M059J (cell line): ENCODE measurements at regions not wholly inside any gene's neighbourhood (a gene's known extent, or its start where the extent isn't known, plus 50 kb on each side); places are given as distances from the start of the nearest gene placed in this dataset.
"Not testable (repeated sequence)": the region's sequence is repeated elsewhere in the genome, so short reads cannot be mapped to it uniquely, and the experiment has no call there.

Experiments used
- DNase-seq: peaks from one replicate; pipeline ENCODE4 v3.0.0-alpha.2; 2012; ENCODE audit warnings: low read depth

DNA sequence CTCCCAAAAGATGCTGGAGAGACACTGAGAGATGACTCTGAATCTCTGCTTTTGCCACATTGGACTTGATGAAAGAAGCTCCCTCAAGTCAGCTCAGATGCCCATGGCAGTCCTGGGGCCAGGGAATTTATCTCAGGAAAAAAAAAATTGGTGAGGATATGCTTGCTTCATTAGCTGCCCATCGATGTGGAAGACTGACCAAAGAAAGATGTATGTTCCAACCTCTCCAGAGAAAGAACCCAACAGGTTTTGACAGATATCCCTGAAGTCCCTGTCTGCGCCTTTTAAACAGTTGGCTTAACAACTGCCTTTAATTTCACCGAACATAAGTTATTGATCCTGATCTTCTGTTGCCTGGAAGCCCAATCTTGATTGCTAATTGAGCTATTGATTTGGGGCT lies 137.4 kb downstream of the TMEM114 start:
- no peak for DNase-seq

DNA sequence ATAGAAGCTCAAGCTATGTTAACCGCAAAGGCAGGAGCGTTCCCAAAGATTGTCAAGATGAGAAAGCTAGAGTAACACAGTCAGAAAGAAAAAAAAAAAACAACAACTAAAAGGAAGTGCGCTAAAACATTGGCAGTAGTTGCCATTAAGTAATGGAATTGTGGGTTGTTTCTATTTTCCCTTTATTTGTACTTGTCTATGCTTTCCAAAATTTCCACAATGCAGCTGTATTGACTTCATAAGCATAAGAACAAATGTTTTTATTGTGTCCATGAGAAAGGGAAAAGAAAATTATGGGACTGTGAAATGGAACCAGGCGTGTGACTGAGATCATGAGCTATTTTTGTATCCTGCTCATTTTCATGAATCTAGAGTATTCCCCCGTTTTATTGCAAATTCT lies 153.4 kb downstream of the TMEM114 start:
- DNase-seq: no peak

- DNase-seq: no peak
Measured at GRCh38 chr16:8431783-8432182, 158.5 kb downstream of the TMEM114 start.

GRCh38 chr16:8430401-8430800 lies 159.9 kb downstream of the TMEM114 start:
- DNase-seq: no peak

DNA sequence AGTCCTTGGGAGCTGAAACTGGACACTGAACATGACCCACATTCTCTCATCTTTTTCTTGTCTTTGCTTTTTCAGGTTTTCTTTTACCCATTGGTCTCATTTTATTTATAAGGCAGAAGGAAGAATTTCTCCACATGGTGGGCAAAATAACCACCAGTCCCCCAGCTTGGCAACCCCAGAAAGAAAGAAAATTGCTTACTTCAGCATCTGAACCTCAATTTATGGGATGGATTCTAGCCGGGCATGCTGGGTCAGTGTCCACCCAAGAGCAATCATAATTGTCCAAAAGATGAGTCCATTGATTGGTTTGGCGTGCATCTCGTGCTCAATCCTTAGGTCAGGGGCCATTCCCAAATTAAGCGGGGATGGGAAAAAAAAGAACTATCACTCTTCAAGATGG lies 163.7 kb downstream of the TMEM114 start:
- DNase-seq: no peak

DNA sequence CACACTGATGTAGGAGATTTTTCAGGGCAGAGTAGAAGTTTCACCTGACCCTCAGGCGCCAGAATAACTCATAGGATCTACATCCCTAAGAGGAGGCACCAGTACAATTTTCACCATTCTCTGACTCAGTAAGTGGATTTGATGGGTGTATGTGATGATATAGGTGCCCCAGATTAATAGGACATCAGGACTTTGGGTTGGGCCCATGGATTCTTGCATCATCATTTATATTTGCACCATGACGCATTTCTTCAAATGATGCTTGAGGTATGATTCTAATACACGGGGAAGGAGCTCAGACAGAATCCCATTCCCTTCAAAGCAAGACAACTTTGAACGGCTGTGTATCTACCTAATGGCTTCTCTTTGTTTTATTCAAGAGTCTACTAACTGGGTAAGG lies 173.2 kb downstream of the TMEM114 start:
- no peak for DNase-seq

GRCh38 chr16:8408855-8409567 lies 181.3 kb downstream of the TMEM114 start:
- DNase-seq: no peak

GRCh38 chr16:8407351-8407750 lies 183.0 kb downstream of the TMEM114 start:
- DNase-seq: no peak

GRCh38 chr16:8403978-8404749 lies 186.1 kb downstream of the TMEM114 start:
- DNase-seq: no peak

DNA sequence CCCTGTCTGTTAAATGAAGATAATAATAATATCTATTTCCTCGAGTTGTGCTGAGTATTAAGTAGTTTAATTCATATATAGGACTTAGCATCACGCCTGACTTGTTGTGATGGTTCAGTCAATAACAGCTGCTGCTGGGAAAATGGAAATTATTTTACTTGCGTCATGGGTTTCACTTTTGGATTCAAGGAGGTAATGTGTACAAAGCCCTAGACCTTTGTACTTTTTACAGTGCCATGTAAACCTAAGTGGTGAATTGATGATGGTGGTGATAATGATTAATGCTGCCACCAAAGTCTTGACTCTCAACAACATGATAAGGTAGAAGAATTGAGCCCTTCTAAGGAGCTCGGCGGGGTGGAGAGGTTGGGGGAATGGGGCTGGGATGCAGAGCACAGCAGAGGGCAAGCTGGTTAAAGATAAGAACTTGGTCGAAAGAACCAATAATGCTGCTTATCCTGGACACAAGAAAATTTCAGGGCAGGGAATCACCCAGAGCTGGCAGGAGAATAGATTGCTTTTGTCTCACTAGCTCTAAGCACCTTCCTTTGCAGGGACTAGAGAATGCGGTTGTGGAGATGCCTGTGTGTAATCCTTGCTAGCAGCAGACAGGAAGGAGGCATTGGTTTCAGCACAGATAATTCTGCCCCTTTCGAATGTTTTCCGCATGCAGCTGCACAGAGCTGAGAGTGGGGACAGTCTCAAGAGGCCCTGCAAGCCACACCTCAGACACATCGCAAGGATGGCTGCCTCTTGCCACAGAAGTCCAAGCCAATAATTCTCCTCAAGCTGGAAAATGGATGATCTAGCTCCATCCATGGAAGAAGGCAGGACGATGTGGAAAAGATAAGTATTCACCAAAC lies 187.1 kb downstream of the TMEM114 start:
- no peak for DNase-seq

DNA sequence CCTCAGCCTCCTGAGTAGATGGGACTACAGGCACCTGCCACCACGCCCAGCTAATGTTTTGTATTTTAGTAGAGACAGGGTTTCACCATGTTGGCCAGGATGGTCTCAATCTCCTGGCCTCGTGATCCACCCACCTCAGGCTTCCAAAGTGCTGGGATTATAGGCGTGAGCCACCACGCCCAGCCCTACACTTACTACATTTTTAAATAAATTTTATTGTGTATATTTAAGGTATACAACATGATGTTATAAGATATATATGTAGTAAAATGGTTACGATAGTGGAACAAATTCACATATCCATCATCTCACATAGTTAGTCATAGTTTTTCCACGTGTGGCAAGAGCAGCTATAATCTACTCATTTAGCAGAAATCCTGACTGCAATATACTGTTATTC lies 189.6 kb downstream of the TMEM114 start:
- not testable (repeated sequence) for DNase-seq

GRCh38 chr16:8398548-8398947 lies 191.8 kb downstream of the TMEM114 start:
- no peak for DNase-seq

GRCh38 chr16:8397223-8397622 lies 193.1 kb downstream of the TMEM114 start:
- no peak for DNase-seq

DNA sequence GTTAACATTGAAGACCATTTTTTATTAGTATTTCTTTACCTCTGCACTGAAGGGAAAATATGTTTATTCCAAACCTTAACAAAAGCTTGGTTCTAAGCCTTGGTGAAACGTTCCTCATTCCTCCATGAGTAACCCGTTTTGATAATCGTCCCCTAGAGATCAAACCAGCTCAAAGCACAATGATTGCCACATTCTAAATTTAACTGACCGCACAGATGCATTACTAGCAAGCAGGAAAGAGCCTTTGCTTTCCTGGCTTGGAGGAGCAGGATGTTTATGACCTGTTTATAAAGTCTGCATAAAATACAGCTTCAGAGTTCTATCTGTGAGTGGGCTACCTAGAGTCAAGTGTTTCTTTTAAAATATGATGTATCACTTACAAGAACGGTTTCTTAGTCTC lies 193.8 kb downstream of the TMEM114 start:
- DNase-seq: no peak

- no peak for DNase-seq
Measured at GRCh38 chr16:8391257-8391656, 199.1 kb downstream of the TMEM114 start.

DNA sequence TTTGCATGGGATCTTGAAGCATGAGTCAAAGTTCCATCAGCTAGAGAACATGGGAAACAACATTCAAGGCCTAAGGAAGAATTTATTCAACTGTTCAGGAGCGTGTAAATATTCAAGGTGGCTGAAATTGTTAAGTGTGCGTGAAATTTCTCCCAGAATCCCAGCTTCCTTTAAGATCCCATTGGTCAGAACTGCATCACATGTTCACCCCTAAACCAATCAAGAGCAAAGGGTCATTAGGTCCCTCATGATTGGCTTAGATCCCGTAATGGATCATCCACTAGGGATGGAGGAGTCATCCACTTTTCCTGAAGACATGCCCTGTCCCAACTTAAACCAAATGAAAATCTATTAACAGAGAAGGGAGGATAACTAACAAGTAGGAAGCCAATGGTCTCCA lies 201.6 kb downstream of the TMEM114 start:
- no peak for DNase-seq

- DNase-seq: no peak
Measured at GRCh38 chr16:8381814-8382213, 208.5 kb downstream of the TMEM114 start.

DNA sequence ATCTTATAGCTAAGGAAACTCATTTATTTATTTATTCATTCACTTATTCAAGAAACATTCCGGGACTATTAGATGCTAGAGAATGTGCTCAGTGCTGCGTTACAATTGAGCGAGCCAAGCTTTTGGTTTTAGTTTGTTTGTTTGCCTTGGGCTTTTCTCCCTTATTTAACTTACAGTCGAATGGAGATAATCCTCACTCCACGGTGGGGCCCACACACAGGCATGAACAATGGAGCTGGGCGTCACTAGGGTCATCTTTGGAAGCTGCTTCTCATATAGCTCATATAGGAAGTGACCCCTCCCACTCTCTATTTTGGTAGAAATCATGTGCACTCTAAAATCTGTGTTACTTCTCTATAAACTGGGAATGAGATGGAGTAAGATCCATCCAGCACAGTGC lies 210.0 kb downstream of the TMEM114 start:
- DNase-seq: no peak

- no peak for DNase-seq
Measured at GRCh38 chr16:8377864-8378263, 212.4 kb downstream of the TMEM114 start.

DNA sequence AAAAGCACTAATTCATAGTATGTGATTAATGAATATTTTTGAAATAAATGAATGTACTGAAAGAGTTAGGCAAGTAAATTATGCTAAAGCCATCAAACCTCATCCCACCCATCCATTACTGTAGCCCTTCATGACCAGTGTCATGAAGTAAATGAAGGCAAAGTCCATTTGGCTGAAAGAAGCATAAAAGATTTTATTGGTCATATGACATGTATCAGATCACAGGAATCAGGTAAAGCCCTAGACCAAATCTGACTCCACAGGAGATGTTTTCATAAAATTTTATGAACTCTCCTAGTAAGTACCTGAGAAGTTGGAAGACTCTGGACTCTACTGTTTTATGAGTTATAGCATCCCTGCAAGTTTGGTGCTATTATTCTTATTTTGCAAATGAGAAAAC lies 213.5 kb downstream of the TMEM114 start:
- DNase-seq: no peak

DNA sequence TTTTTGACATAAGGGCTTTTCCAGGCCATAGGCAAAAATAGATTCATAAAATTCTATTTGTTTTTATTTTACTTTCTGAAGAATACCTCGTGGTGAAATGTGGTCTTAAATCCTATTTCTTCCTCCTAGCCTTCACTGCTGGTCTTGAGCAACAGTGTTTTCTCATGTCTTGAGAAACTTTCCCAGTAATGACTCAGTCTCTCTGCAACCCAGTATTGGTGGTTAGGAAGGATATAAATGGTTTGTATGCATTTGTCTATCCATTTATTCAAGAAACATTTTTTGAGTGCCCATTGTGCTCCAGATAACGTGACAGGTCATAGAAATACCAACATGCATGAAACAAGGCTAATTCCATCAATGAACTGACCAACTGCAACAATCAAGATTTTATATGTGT lies 213.9 kb downstream of the TMEM114 start:
- no peak for DNase-seq

GRCh38 chr16:8375232-8375587 lies 215.1 kb downstream of the TMEM114 start:
- DNase-seq: no peak
